HCT116 (cell line): ENCODE measurements at regions not wholly inside any gene's neighbourhood (a gene's known extent, or its start where the extent isn't known, plus 50 kb on each side); places are given as distances from the start of the nearest gene placed in this dataset.

ENCODE experiments used
- ATAC-seq: fragments of 200-7000 bp; cut with Tn5 transposase; 2 replicates; pipeline ENCODE4 v1.9.1; 2020; ENCODE audit warnings: mild to moderate bottlenecking, moderate library complexity
- BruUV-seq: library from RNA; stranded (reverse); fragments of 400-500 nt; replicated peaks from 2 replicates; lab custom pipeline; 2021; lab: Mats Ljungman, UMichigan
- CTCF ChIA-PET: fragments of 300-600 bp; sonication (Branson Sonifier 250); formaldehyde crosslinking; loops from one replicate; lab custom pipeline; 2021; ENCODE audit warnings: antibody characterized with exemption; lab: Charles Lee
- POLR2A ChIA-PET: fragments of 300-600, 350-600 bp; sonication (Branson Sonifier 250); formaldehyde crosslinking; loops from one replicate; lab custom pipeline; 2021; ENCODE audit warnings: antibody characterized with exemption; lab: Charles Lee
- RAD21 ChIA-PET, 2 experiments: fragments of 300-600 bp; sonication (Branson Sonifier 250); formaldehyde crosslinking; loops; one replicate each; lab custom pipeline; 2023; ENCODE audit warnings: low total read pairs in 2 of 2; ENCODE audit not compliant: uncharacterized antibody in 2 of 2, unreplicated experiment in 2 of 2, low non-redundant PET in 1 of 2; lab: Charles Lee
- DNase-seq: peaks from one replicate; pipeline ENCODE4 v3.0.0-alpha.2; 2010; ENCODE audit warnings: low read depth, low spot score
- H2AFZ ChIP-seq: fragments of 200-600 bp; shearing (Covaris generic), sonication (generic); 2 replicates; pipeline ENCODE4 v1.6.1; 2017; ENCODE audit warnings: low read depth, mixed run types, mixed read lengths, antibody characterized with exemption, low read length; ENCODE audit not compliant: poor library complexity, severe bottlenecking
- H3K27ac ChIP-seq: 2 replicates; pipeline ENCODE4 v1.5.1; 2012; ENCODE audit warnings: low read depth, low read length
- H3K27me3 ChIP-seq: fragments of 200-600 bp; sonication (generic); 2 replicates; pipeline ENCODE4 v1.6.1; 2016; ENCODE audit warnings: mixed run types, low read length, mixed read lengths; ENCODE audit not compliant: insufficient read depth
- H3K36me3 ChIP-seq, 2 experiments: fragments of 200-500 bp in 1 of 2; fragments of 200-600 bp in 1 of 2; sonication (Bioruptor generic) in 1 of 2; sonication (generic) in 1 of 2; 2 replicates each; pipeline versions ENCODE4 v1.5.1 to v1.6.1; 2014 to 2016; ENCODE audit warnings: low read length in 2 of 2, inconsistent platforms in 1 of 2, mixed read lengths in 1 of 2, mixed run types in 1 of 2; ENCODE audit not compliant: insufficient read depth in 2 of 2, control insufficient read depth in 1 of 2
- H3K4me1 ChIP-seq, 2 experiments: fragments of 200-600 bp in 1 of 2; sonication (generic) in 1 of 2; 2 replicates each; pipeline versions ENCODE4 v1.5.1 to v1.6.1; 2012 to 2017; ENCODE audit warnings: low read length in 2 of 2, inconsistent platforms in 1 of 2, mild to moderate bottlenecking in 1 of 2, mixed read lengths in 1 of 2, mixed run types in 1 of 2, moderate library complexity in 1 of 2; ENCODE audit not compliant: insufficient read depth in 2 of 2, control insufficient read depth in 1 of 2
- H3K4me2 ChIP-seq: fragments of 200-600 bp; sonication (generic); 2 replicates; pipeline ENCODE4 v1.6.1; 2017; ENCODE audit warnings: mixed run types, low read length, mixed read lengths
- H3K4me3 ChIP-seq, 2 experiments: fragments of 200-600 bp in 1 of 2; sonication (generic) in 1 of 2; replicated peaks in 1 of 2; 2 replicates each; pipeline ENCODE4 v1.5.1; 2011 to 2016; ENCODE audit warnings: low read length in 2 of 2, control low read depth in 1 of 2, low read depth in 1 of 2, mild to moderate bottlenecking in 1 of 2, mixed read lengths in 1 of 2, mixed run types in 1 of 2
- H3K79me2 ChIP-seq: fragments of 200-600 bp; sonication (generic); 2 replicates; pipeline ENCODE4 v1.6.1; 2017; ENCODE audit warnings: mild to moderate bottlenecking, mixed run types, low read length, moderate library complexity, mixed read lengths; ENCODE audit not compliant: insufficient read depth
- H3K9ac ChIP-seq: fragments of 200-600 bp; sonication (generic); 2 replicates; pipeline ENCODE4 v1.6.1; 2016; ENCODE audit warnings: low read length, mixed read lengths
- H3K9me2 ChIP-seq: fragments of 200-600 bp; sonication (generic), shearing (Covaris generic); 2 replicates; pipeline ENCODE4 v1.6.1; 2017; ENCODE audit warnings: mixed run types, mild to moderate bottlenecking, moderate library complexity; ENCODE audit not compliant: insufficient read depth
- H3K9me3 ChIP-seq, 2 experiments: fragments of 200-500 bp in 1 of 2; fragments of 200-600 bp in 1 of 2; sonication (Bioruptor generic) in 1 of 2; sonication (generic) in 1 of 2; 2 replicates each; pipeline ENCODE4 v1.6.1; 2014 to 2017; ENCODE audit warnings: low read length in 2 of 2, mixed read lengths in 2 of 2, inconsistent platforms in 1 of 2, low read depth in 1 of 2, mild to moderate bottlenecking in 1 of 2, mixed run types in 1 of 2, moderate library complexity in 1 of 2; ENCODE audit not compliant: control insufficient read depth in 1 of 2, insufficient read depth in 1 of 2
- H4K20me1 ChIP-seq: fragments of 200-600 bp; sonication (generic), shearing (Covaris generic); 2 replicates; pipeline ENCODE4 v1.6.1; 2017; ENCODE audit warnings: mixed run types, mild to moderate bottlenecking, moderate library complexity; ENCODE audit not compliant: insufficient read depth
- CBX3 ChIP-seq: IDR thresholded peaks from 2 replicates; pipeline ENCODE4 v1.6.1; 2012; ENCODE audit warnings: low read depth
- CTCF ChIP-seq, 3 experiments: fragments of 200-600 bp in 1 of 3; sonication (generic) in 1 of 3; IDR thresholded peaks in 2 of 3; conservative IDR thresholded peaks in 1 of 3; 2 replicates each; pipeline ENCODE4 v1.5.1; 2012 to 2017; ENCODE audit warnings: low read depth in 2 of 3, low read length in 2 of 3, antibody characterized with exemption in 1 of 3, borderline replicate concordance in 1 of 3, control low read depth in 1 of 3, mild to moderate bottlenecking in 1 of 3, mixed read lengths in 1 of 3, mixed run types in 1 of 3, moderate library complexity in 1 of 3; ENCODE audit not compliant: insufficient read depth in 1 of 3
- ZBTB33 ChIP-seq: IDR thresholded peaks from 2 replicates; pipeline ENCODE4 v1.6.1; 2011; ENCODE audit warnings: mild to moderate bottlenecking, low read length, moderate library complexity; ENCODE audit not compliant: insufficient replicate concordance; ENCODE audit errors: extremely low read depth
- ZNF274 ChIP-seq: fragments of 200-500 bp; sonication (Bioruptor generic); IDR thresholded peaks from 2 replicates; pipeline ENCODE4 v1.6.1; 2014; ENCODE audit warnings: mild to moderate bottlenecking, low read depth, low read length, inconsistent platforms
- intact Hi-C: fragments of 100-400 bp; cut with micrococcal nuclease; formaldehyde crosslinking; loops from 2 replicates; pipeline ENCODE4 v1.10.0; 2022
- TF ChIP-seq, protein P1 (sequence below): IDR thresholded peaks from 2 replicates; pipeline ENCODE4 v1.6.1; 2012; ENCODE audit warnings: low read depth

GRCh38 chr9:86697999-86698398 is 249.3 kb downstream of the GAS1 start:
- H3K36me3 ChIP-seq = no peaks in the 10 kb centered on the region
- H2AFZ ChIP-seq = no peak overlapping the region
- no peaks in the 10 kb centered on the region for H3K9me2 ChIP-seq
- no peak overlapping the region for H3K27ac ChIP-seq
- peaks cover 65% of the 10 kb centered on the region for H3K27me3 ChIP-seq
- no peak overlapping the region for H3K4me3 ChIP-seq
- intact Hi-C loops = no loop called here
- H3K4me2 ChIP-seq = no peak overlapping the region
- no peaks in the 10 kb centered on the region for H3K79me2 ChIP-seq
- BruUV-seq = no TSS peak
- no peaks in the 10 kb centered on the region for H4K20me1 ChIP-seq
- RAD21 ChIA-PET = no interaction called here
- no peaks in the 10 kb centered on the region for H3K4me1 ChIP-seq
- POLR2A ChIA-PET = no interaction called here
- CTCF ChIA-PET = no interaction called here
- DNase-seq = no peak
- no peak overlapping the region for H3K9ac ChIP-seq
- TF ChIP-seq, protein P1, sequence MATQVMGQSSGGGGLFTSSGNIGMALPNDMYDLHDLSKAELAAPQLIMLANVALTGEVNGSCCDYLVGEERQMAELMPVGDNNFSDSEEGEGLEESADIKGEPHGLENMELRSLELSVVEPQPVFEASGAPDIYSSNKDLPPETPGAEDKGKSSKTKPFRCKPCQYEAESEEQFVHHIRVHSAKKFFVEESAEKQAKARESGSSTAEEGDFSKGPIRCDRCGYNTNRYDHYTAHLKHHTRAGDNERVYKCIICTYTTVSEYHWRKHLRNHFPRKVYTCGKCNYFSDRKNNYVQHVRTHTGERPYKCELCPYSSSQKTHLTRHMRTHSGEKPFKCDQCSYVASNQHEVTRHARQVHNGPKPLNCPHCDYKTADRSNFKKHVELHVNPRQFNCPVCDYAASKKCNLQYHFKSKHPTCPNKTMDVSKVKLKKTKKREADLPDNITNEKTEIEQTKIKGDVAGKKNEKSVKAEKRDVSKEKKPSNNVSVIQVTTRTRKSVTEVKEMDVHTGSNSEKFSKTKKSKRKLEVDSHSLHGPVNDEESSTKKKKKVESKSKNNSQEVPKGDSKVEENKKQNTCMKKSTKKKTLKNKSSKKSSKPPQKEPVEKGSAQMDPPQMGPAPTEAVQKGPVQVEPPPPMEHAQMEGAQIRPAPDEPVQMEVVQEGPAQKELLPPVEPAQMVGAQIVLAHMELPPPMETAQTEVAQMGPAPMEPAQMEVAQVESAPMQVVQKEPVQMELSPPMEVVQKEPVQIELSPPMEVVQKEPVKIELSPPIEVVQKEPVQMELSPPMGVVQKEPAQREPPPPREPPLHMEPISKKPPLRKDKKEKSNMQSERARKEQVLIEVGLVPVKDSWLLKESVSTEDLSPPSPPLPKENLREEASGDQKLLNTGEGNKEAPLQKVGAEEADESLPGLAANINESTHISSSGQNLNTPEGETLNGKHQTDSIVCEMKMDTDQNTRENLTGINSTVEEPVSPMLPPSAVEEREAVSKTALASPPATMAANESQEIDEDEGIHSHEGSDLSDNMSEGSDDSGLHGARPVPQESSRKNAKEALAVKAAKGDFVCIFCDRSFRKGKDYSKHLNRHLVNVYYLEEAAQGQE = no peak
- TF ChIP-seq ZNF274 = no peak
- TF ChIP-seq CTCF (IDR thresholded peaks at IDR 0.05 in 2 of 3, conservative IDR thresholded peaks at IDR 0.05 in 1 of 3; ENCODE audit: borderline replicate concordance in 1 of 3, insufficient read depth in 1 of 3, low read depth in 2 of 3, low read length in 2 of 3) = no peak
- TF ChIP-seq CBX3 = no peak
- TF ChIP-seq ZBTB33 = no peak
- H3K9me3 ChIP-seq = no peaks in the 10 kb centered on the region
- ATAC-seq = no peak
